Vagina (tissue), 2 donors: ENCODE measurements at regions not wholly inside any gene's neighbourhood (a gene's known extent, or its start where the extent isn't known, plus 50 kb on each side); places are given as distances from the start of the nearest gene placed in this dataset.

Experiments used
- POLR2A ChIP-seq, 2 donors: fragments of 450-650 bp; IDR thresholded peaks; one replicate each; pipeline ENCODE4 v1.6.1; 2017; ENCODE audit warnings: antibody characterized with exemption in 2 of 2, mild to moderate bottlenecking in 2 of 2, moderate library complexity in 2 of 2
- POLR2AphosphoS5 ChIP-seq, 2 donors: sonication (generic); formaldehyde crosslinking; IDR thresholded peaks; one replicate each; pipeline ENCODE4 v1.9.0; 2017; ENCODE audit warnings: antibody characterized with exemption in 2 of 2, mild to moderate bottlenecking in 2 of 2, low read depth in 1 of 2; ENCODE audit not compliant: insufficient read depth in 1 of 2
- TF ChIP-seq, protein P1 (sequence below), 3 experiments: fragments of 450-650 bp in 2 of 3; fragments of 200-600 bp in 1 of 3; sonication (generic) in 1 of 3; IDR thresholded peaks; one replicate each; pipeline ENCODE4 v1.5.1; 2017 to 2019; ENCODE audit warnings: antibody characterized with exemption in 3 of 3, mild to moderate bottlenecking in 2 of 3, moderate library complexity in 2 of 3

DNA sequence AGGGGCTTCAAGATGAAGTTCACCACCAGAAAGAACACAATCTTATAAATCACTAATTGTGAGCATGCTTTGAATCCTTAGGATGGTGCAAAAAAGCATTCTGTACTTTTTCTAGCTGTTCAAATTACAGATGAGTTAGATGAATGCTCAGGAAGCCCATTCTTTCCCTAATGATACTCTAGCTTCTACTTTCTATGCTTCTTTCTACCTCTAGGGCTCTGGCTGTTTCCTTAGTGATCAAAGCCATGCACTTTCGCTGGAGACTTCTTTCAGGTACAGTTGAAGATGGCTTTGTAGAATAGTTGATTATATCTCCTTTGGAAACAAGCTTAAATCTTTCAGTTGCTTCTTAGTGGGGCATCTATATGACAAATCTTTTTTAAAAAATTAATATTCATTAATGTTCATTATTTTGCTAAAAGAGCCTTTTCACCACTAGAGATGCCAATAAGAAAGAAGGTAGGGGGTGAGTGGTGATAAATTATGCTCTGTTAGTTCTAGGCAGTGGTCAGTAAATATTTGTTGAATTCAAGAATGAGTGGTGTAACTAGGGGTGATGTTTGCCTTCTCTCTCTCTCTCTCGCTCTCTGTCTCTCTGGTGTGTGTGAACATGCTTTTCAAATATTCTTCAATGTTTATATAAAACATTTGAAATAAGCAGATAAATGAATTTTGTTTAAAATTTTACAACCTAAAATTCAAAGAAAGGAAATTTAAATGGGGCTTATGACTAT is 169.4 kb downstream of the GLUD2 start:
- no peak for TF ChIP-seq POLR2AphosphoS5 (IDR thresholded peaks at IDR 0.05; ENCODE audit: insufficient read depth in 1 of 2, low read depth in 1 of 2)
- TF ChIP-seq POLR2A (IDR thresholded peaks at IDR 0.05) = no peak
- TF ChIP-seq, protein P1, sequence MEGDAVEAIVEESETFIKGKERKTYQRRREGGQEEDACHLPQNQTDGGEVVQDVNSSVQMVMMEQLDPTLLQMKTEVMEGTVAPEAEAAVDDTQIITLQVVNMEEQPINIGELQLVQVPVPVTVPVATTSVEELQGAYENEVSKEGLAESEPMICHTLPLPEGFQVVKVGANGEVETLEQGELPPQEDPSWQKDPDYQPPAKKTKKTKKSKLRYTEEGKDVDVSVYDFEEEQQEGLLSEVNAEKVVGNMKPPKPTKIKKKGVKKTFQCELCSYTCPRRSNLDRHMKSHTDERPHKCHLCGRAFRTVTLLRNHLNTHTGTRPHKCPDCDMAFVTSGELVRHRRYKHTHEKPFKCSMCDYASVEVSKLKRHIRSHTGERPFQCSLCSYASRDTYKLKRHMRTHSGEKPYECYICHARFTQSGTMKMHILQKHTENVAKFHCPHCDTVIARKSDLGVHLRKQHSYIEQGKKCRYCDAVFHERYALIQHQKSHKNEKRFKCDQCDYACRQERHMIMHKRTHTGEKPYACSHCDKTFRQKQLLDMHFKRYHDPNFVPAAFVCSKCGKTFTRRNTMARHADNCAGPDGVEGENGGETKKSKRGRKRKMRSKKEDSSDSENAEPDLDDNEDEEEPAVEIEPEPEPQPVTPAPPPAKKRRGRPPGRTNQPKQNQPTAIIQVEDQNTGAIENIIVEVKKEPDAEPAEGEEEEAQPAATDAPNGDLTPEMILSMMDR (IDR thresholded peaks at IDR 0.05) = no peak
